RCC 7860 (cell line): ENCODE measurements at regions not wholly inside any gene's neighbourhood (a gene's known extent, or its start where the extent isn't known, plus 50 kb on each side); places are given as distances from the start of the nearest gene placed in this dataset.

ENCODE experiments used
- DNase-seq: peaks from one replicate; pipeline ENCODE4 v3.0.0-alpha.2; 2015; ENCODE audit warnings: low spot score
- FAIRE-seq: peaks from 2 replicates; lab custom pipeline; 2012; peaks lifted over from hg19 to GRCh38; lab: Jason Lieb, UNC

GRCh38 chr12:91572869-91573268, 390.3 kb upstream of the DCN start:
- FAIRE-seq (no peak), DNase-seq (no peak)

- DNase-seq: no peak
- FAIRE-seq: no peak
Observed at GRCh38 chr12:91567100-91567485, 384.5 kb upstream of the DCN start.

- no peak for FAIRE-seq
- no peak for DNase-seq
Observed at GRCh38 chr12:91566328-91567099, 383.9 kb upstream of the DCN start.

- no peak for DNase-seq
- no peak for FAIRE-seq
Observed at GRCh38 chr12:91565846-91566245, 383.2 kb upstream of the DCN start.

- peak; percentile 24 for DNase-seq
- FAIRE-seq: no peak
Observed at GRCh38 chr12:91565246-91565645, 382.6 kb upstream of the DCN start.

- FAIRE-seq (no peak), DNase-seq (no peak)
Observed at GRCh38 chr12:91563011-91563765, 380.6 kb upstream of the DCN start.

- no peak for FAIRE-seq
- DNase-seq: no peak
Observed at GRCh38 chr12:91562476-91562875, 379.9 kb upstream of the DCN start.

- DNase-seq (no peak), FAIRE-seq (no peak)
Observed at GRCh38 chr12:91561958-91562325, 379.3 kb upstream of the DCN start.

GRCh38 chr12:91561301-91561957, 378.8 kb upstream of the DCN start:
- FAIRE-seq: no peak
- no peak for DNase-seq

GRCh38 chr12:91556909-91557308, 374.3 kb upstream of the DCN start:
- no peak for FAIRE-seq
- no peak for DNase-seq

GRCh38 chr12:91555436-91556415, 373.1 kb upstream of the DCN start:
- no peak for DNase-seq
- FAIRE-seq: no peak

GRCh38 chr12:91551927-91552326, 369.3 kb upstream of the DCN start:
- FAIRE-seq (no peak), DNase-seq (no peak)

- FAIRE-seq (no peak), DNase-seq (no peak)
Observed at GRCh38 chr12:91551242-91551641, 368.6 kb upstream of the DCN start.

GRCh38 chr12:91542666-91543065, 360.0 kb upstream of the DCN start:
- FAIRE-seq: no peak

GRCh38 chr12:91542067-91542466, 359.4 kb upstream of the DCN start:
- no peak for FAIRE-seq

More at GRCh38 chr12:91542666-91543065, 360.0 kb upstream of the DCN start:
- no peak for DNase-seq

GRCh38 chr12:91538418-91538817, 355.8 kb upstream of the DCN start:
- DNase-seq: no peak
- FAIRE-seq: no peak

More at GRCh38 chr12:91542067-91542466, 359.4 kb upstream of the DCN start:
- no peak for DNase-seq

- DNase-seq (no peak), FAIRE-seq (no peak)
Observed at GRCh38 chr12:91533366-91533765, 350.7 kb upstream of the DCN start.

- FAIRE-seq: no peak
- peak; percentile 53 for DNase-seq
Observed at GRCh38 chr12:91529829-91530228, 347.2 kb upstream of the DCN start.

GRCh38 chr12:91523831-91524230, 341.2 kb upstream of the DCN start:
- DNase-seq (no peak), FAIRE-seq (no peak)

- no peak for FAIRE-seq
Observed at GRCh38 chr12:91516695-91517047, 334.1 kb upstream of the DCN start.

More at GRCh38 chr12:91516695-91517047, 334.1 kb upstream of the DCN start:
- DNase-seq: no peak
